Breast epithelium (tissue), 3 donors: ENCODE measurements at regions not wholly inside any gene's neighbourhood (a gene's known extent, or its start where the extent isn't known, plus 50 kb on each side); places are given as distances from the start of the nearest gene placed in this dataset.

Source experiments
- POLR2A ChIP-seq: fragments of 450-650 bp; IDR thresholded peaks from one replicate; pipeline ENCODE4 v1.6.1; 2016; ENCODE audit warnings: antibody characterized with exemption, mild to moderate bottlenecking, moderate library complexity
- POLR2AphosphoS5 ChIP-seq, 3 donors: sonication (generic); formaldehyde crosslinking; IDR thresholded peaks; one replicate each; pipeline ENCODE4 v1.6.1; 2017; ENCODE audit warnings: antibody characterized with exemption in 3 of 3
- TF ChIP-seq, protein P1 (sequence below), 3 donors: fragments of 450-650 bp; IDR thresholded peaks; one replicate each; pipeline ENCODE4 v1.5.1; 2016 to 2017; ENCODE audit warnings: antibody characterized with exemption in 3 of 3, mild to moderate bottlenecking in 3 of 3, moderate library complexity in 3 of 3

- TF ChIP-seq POLR2A (no peak), POLR2AphosphoS5 (IDR thresholded peaks at IDR 0.05) (no peak)
- TF ChIP-seq, protein P1, sequence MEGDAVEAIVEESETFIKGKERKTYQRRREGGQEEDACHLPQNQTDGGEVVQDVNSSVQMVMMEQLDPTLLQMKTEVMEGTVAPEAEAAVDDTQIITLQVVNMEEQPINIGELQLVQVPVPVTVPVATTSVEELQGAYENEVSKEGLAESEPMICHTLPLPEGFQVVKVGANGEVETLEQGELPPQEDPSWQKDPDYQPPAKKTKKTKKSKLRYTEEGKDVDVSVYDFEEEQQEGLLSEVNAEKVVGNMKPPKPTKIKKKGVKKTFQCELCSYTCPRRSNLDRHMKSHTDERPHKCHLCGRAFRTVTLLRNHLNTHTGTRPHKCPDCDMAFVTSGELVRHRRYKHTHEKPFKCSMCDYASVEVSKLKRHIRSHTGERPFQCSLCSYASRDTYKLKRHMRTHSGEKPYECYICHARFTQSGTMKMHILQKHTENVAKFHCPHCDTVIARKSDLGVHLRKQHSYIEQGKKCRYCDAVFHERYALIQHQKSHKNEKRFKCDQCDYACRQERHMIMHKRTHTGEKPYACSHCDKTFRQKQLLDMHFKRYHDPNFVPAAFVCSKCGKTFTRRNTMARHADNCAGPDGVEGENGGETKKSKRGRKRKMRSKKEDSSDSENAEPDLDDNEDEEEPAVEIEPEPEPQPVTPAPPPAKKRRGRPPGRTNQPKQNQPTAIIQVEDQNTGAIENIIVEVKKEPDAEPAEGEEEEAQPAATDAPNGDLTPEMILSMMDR (IDR thresholded peaks at IDR 0.05): no peak
These were observed 480.6 kb upstream of the MBL2 start for GRCh38 chr10:53253221-53253620.
